WI38 (cell line): ENCODE measurements at regions not wholly inside any gene's neighbourhood (a gene's known extent, or its start where the extent isn't known, plus 50 kb on each side); places are given as distances from the start of the nearest gene placed in this dataset.

Experiments used
- H3K4me3 ChIP-seq: 2 replicates; pipeline ENCODE4 v1.5.1; 2011; ENCODE audit warnings: low read depth, mild to moderate bottlenecking, control low read depth, low read length
- TF ChIP-seq, protein P1 (sequence below): IDR thresholded peaks from 2 replicates; pipeline ENCODE4 v1.5.1; 2012; ENCODE audit warnings: low read depth, mild to moderate bottlenecking, control low read depth, low read length

DNA sequence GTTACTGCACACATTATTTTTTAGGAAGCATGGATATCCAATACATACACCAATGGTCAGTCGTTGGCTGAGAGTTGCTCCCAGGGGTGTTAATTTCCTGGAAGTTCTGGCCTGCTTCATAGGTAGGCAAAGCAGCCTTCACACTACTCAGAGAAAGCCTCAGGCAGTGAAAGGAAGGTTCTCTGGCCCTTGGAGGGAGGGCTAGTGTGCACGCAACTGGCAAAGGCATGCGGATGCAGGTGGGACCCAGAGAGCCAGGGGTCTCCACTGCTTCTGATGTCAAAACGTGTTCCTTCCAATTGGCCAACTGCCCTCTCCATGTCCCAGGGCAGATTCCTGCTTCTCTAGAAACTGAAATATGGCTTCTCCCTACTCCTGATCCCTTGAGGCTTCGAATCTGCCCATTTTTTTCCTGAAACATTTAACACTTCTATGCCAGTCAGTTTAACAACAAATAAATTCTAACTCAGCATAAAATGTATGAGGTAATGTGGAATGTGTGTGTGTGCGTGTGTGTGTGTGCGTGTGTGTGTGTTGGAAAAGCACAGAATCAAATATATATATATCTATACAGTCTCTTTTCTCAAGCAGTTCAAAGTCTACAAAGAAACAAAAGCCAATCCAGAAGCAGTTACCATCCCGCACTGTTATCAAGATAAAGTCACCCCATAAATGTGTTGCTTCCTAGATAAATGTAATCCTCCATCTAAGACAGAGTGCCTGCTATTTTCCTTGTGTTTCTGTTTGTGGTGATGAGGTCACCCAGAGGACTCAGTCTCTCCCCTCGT, 94.0 kb upstream of the HIVEP1 start:
- TF ChIP-seq, protein P1, sequence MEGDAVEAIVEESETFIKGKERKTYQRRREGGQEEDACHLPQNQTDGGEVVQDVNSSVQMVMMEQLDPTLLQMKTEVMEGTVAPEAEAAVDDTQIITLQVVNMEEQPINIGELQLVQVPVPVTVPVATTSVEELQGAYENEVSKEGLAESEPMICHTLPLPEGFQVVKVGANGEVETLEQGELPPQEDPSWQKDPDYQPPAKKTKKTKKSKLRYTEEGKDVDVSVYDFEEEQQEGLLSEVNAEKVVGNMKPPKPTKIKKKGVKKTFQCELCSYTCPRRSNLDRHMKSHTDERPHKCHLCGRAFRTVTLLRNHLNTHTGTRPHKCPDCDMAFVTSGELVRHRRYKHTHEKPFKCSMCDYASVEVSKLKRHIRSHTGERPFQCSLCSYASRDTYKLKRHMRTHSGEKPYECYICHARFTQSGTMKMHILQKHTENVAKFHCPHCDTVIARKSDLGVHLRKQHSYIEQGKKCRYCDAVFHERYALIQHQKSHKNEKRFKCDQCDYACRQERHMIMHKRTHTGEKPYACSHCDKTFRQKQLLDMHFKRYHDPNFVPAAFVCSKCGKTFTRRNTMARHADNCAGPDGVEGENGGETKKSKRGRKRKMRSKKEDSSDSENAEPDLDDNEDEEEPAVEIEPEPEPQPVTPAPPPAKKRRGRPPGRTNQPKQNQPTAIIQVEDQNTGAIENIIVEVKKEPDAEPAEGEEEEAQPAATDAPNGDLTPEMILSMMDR, result no peak
- H3K4me3 ChIP-seq, result no peak overlapping the region

DNA sequence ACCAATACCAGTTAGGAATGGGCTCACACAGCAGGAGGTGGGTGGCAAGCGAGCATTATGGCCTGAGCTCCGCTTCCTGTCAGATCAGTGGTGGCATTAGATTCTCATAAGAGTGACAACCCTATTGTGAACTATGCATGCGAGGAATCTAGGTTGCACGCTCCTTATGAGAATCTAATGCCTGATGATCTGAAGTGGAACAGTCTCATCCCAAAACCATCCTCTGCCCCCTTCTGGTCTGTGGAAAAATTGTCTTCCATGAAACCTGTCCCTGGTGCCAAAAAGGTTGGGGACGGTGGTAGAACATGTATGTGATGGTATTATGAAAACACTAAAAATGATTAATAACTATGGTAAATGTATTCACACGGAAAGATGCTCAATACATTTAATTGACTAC, 99.7 kb upstream of the HIVEP1 start:
- no peak overlapping the region for H3K4me3 ChIP-seq
- TF ChIP-seq, protein P1, result no peak

DNA sequence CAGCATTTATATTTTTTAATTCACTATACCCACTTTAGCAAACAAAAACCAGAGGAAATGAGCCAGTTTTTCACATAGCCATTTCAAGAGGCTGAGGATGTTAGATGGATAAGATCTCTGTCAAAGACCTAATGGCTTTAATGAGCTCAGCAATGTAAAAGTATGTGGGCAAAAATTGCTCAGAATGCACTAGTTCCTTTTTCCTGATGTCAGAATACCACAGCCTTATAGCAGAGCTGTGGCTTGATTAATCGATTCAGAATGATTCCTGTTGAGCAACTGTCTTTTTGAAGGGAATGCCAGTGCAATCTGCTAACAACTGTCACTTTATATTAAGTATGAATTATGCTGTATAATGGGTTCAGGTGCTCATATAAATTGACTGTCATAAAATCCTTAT, 100.6 kb upstream of the HIVEP1 start:
- no peak overlapping the region for H3K4me3 ChIP-seq
- TF ChIP-seq, protein P1, result no peak

DNA sequence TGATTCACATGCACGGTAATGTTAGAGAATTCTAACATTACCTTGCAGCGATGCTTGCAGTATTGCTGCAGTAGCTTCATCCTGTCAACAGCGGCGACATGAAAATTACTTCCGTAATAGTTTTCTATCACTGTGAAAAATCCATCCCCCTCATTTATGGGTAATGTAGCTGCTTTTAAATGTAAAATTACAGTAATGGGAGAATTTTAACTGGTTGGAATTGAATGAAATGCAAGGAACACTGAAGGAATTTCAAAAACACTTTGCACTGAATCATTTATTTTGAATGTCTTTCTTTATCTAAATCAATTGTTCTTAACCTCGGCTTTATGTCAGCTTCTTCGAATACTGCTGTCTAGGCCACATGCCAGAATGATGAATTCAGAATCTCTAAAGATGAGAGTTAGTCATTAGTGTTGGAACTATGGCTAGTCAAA, 102.4 kb upstream of the HIVEP1 start:
- no peak overlapping the region for H3K4me3 ChIP-seq
- TF ChIP-seq, protein P1, result no peak

DNA sequence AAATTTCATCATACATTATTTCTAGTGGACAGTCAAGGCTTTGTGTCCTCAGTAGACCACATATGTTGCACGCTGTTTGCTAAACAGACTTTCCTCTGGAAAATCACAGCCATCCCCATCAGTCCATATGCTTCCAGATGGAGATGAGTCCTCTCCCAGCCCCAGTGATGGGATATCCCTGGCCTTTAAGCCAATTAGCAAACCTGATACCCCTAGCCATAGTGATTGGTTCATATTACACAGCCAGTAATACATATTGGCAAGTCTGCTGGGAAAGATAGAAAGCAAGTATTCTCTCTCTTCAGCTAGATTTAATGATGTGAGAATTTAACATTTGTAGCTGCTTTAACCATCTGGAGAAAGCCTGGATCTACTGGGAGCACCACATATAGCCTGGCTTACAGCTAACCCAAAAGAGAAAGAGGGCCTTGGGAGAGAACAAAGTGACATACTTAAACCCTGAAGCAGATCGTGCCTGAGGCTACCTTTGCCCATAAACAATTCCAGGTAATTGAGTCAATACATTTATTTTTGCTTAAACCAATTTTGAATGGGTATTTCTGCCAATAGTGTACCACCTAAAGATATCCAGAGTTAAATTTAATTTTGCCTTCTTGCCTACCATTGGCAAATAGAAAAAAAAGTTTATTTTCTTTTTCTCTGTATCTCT, 103.5 kb upstream of the HIVEP1 start:
- TF ChIP-seq, protein P1, result no peak
- no peak overlapping the region for H3K4me3 ChIP-seq

DNA sequence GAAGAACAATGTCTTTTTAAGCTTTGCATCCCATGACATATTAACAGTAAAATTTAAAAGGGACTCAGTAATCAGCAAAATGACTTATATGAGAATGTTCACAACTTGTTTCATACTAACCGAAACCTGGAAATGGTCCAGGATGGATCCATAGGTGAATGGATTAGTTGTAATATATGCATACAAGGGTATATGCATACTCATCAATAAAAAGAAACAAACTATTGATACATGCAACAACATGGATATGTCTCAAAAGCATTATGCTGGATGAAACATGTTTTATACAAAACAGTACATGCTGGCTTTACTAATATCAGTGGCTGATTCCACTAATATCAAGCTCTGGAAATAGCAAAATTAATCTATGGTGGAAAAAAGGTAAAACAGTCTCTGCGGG, 108.5 kb upstream of the HIVEP1 start:
- no peak overlapping the region for H3K4me3 ChIP-seq
- TF ChIP-seq, protein P1, result no peak

DNA sequence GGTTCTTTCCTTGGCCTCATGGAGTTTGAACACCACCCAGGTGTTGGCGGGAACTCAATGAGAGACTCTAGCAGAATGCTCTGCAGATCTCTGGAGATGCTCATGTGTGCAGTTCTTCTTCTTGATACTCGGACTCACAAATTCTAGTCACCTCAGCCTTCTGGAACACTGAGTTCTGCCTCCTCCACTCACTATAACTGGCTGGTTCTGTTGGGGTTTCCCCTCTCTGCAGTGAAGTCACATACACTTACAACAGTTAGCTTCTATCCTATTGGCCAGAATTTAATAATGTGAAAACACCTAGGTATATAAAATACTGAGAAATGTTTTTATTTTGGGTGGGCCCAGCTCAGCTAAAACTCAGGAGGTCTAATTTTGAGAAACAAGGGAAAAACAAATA, 109.6 kb upstream of the HIVEP1 start:
- H3K4me3 ChIP-seq, result no peak overlapping the region
- TF ChIP-seq, protein P1, result no peak
